ENCODE measurements at regions not wholly inside any gene's neighbourhood (a gene's known extent, or its start where the extent isn't known, plus 50 kb on each side); places are given as distances from the start of the nearest gene placed in this dataset.

DNA sequence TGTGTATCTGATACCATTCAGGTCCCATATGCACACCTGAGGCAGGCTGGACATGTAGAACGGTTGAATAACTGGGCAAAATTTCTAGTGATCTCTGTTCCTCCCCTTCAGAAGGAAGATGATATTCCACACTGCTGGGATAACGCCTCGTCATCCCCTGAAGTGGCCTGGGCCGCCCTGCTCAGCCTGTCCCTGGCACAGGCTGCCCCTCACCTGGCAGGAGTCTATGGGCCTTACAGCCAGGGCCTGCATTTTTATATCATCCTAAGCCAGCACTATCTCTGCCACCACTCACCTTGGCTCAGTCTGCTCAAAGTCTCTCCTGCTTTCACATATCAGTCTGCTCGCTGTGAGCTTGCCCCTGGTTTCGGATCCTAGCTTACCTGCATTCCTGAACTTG is 209.2 kb downstream of the CSNK2A3 start:
- TF ChIP-seq ZNF565 (CRISPR knock-in tag; conservative IDR thresholded peaks at IDR 0.05; ENCODE audit: low read depth) (no peak), ZC3H10 (CRISPR knock-in tag; IDR thresholded peaks at IDR 0.05) (no peak), BACH2 (CRISPR knock-in tag; IDR thresholded peaks at IDR 0.05; ENCODE audit: borderline replicate concordance) (no peak), ZNF8 (CRISPR knock-in tag; IDR thresholded peaks at IDR 0.05) (no peak), CREB5 (CRISPR knock-in tag; IDR thresholded peaks at IDR 0.05; ENCODE audit: low read depth) (no peak), TOX (CRISPR knock-in tag; IDR thresholded peaks at IDR 0.05; ENCODE audit: borderline replicate concordance) (no peak), ZFP3 (CRISPR knock-in tag; IDR thresholded peaks at IDR 0.05) (no peak), PPARA (CRISPR knock-in tag; IDR thresholded peaks at IDR 0.05; ENCODE audit: borderline replicate concordance) (no peak), PATZ1 (CRISPR knock-in tag; IDR thresholded peaks at IDR 0.05; ENCODE audit: borderline replicate concordance) (no peak), ZNF70 (CRISPR knock-in tag; IDR thresholded peaks at IDR 0.05) (no peak), ZFP30 (CRISPR knock-in tag; IDR thresholded peaks at IDR 0.05) (no peak), RARB (CRISPR knock-in tag; IDR thresholded peaks at IDR 0.05) (no peak), ESRRG (CRISPR knock-in tag; IDR thresholded peaks at IDR 0.05) (no peak)

Measured in SK-N-SH treated with all-trans-retinoic acid at 6 μM for 48 hours (cell line).